ENCODE measurements at regions not wholly inside any gene's neighbourhood (a gene's known extent, or its start where the extent isn't known, plus 50 kb on each side); places are given as distances from the start of the nearest gene placed in this dataset.
A peak's percentile ranks its signal among the peaks of the same experiment; 100 is the strongest.

- TF ChIP-seq CTCF (IDR thresholded peaks at IDR 0.05), result peak in 3 of 4 experiments; percentile 38 to 44 (median 40)
- no peak for TF ChIP-seq POLR2A (IDR thresholded peaks at IDR 0.05)
- no peak for TF ChIP-seq POLR2AphosphoS5 (IDR thresholded peaks at IDR 0.05)
Measured at GRCh38 chr2:183248866-183249567, 124.8 kb downstream of the NUP35 start.
